IMR-90 (cell line): ENCODE measurements at regions not wholly inside any gene's neighbourhood (a gene's known extent, or its start where the extent isn't known, plus 50 kb on each side); places are given as distances from the start of the nearest gene placed in this dataset.

Experiments
- ATAC-seq: fragments of 200-7000 bp; cut with Tn5 transposase; 2 replicates; pipeline ENCODE4 v1.9.1; 2020; ENCODE audit warnings: low read depth, mild to moderate bottlenecking, moderate library complexity
- BruUV-seq: library from RNA; stranded (reverse); fragments of 400-500 nt; replicated peaks from 2 replicates; lab custom pipeline; 2021; lab: Mats Ljungman, UMichigan
- CTCF ChIA-PET: fragments of 300-600 bp; formaldehyde crosslinking; extraction: SDS; loops from one replicate; lab custom pipeline; 2021; ENCODE audit warnings: antibody characterized with exemption; lab: Yijun Ruan, JAX
- POLR2A ChIA-PET: fragments of 300-600 bp; sonication (Branson Sonifier 250); formaldehyde crosslinking; loops from one replicate; lab custom pipeline; 2022; ENCODE audit warnings: antibody characterized with exemption; ENCODE audit not compliant: unreplicated experiment; lab: Charles Lee
- DNase-seq: peaks from one replicate; pipeline ENCODE4 v3.0.0; 2013
- H2AFZ ChIP-seq: replicated peaks from 2 replicates; pipeline ENCODE3; 2013; ENCODE audit warnings: low read length, mild to moderate bottlenecking; ENCODE audit not compliant: poor library complexity
- H2AK5ac ChIP-seq: 2 replicates; pipeline ENCODE4 v1.6.1; 2013; ENCODE audit warnings: low read depth, low read length, inconsistent platforms
- H2AK9ac ChIP-seq: replicated peaks from 2 replicates; pipeline ENCODE3; 2013; ENCODE audit warnings: mild to moderate bottlenecking, low read depth, low read length, moderate library complexity; ENCODE audit not compliant: poor library complexity
- H2BK120ac ChIP-seq: 2 replicates; pipeline ENCODE4 v1.6.1; 2013; ENCODE audit warnings: low read depth, low read length, inconsistent platforms
- H2BK15ac ChIP-seq: 3 replicates; pipeline ENCODE4 v1.6.1; 2013; ENCODE audit warnings: low read depth, low read length, inconsistent platforms
- H2BK20ac ChIP-seq: 2 replicates; pipeline ENCODE4 v1.6.1; 2013; ENCODE audit warnings: low read depth, mild to moderate bottlenecking, inconsistent platforms, low read length, moderate library complexity
- H2BK5ac ChIP-seq: 2 replicates; pipeline ENCODE4 v1.6.1; 2013; ENCODE audit warnings: mild to moderate bottlenecking, low read depth, low read length, inconsistent platforms; ENCODE audit not compliant: poor library complexity, severe bottlenecking
- H3K14ac ChIP-seq: replicated peaks from 2 replicates; pipeline ENCODE4 v1.6.1; 2013; ENCODE audit warnings: low read depth, low read length, inconsistent platforms
- H3K18ac ChIP-seq: 2 replicates; pipeline ENCODE4 v1.6.1; 2013; ENCODE audit warnings: low read depth, low read length, control low read depth
- H3K23ac ChIP-seq: 2 replicates; pipeline ENCODE4 v1.6.1; 2013; ENCODE audit warnings: low read depth, low read length, inconsistent platforms
- H3K27ac ChIP-seq: 2 replicates; pipeline ENCODE4 v1.5.1; 2013; ENCODE audit warnings: mild to moderate bottlenecking, control low read depth, low read length; ENCODE audit not compliant: insufficient read depth
- H3K27me3 ChIP-seq: 2 replicates; pipeline ENCODE4 v1.6.1; 2013; ENCODE audit warnings: low read length; ENCODE audit not compliant: control insufficient read depth, insufficient read depth
- H3K36me3 ChIP-seq: 2 replicates; pipeline ENCODE4 v1.6.1; 2013; ENCODE audit warnings: low read length, mixed read lengths; ENCODE audit not compliant: control insufficient read depth, insufficient read depth
- H3K4ac ChIP-seq: 2 replicates; pipeline ENCODE4 v1.6.1; 2013; ENCODE audit warnings: low read depth, low read length, inconsistent platforms
- H3K4me1 ChIP-seq: 2 replicates; pipeline ENCODE4 v1.6.1; 2013; ENCODE audit warnings: low read length, mixed read lengths; ENCODE audit not compliant: control insufficient read depth, insufficient read depth
- H3K4me2 ChIP-seq: 2 replicates; pipeline ENCODE4 v1.6.1; 2013; ENCODE audit warnings: low read depth, mild to moderate bottlenecking, control low read depth, low read length, moderate library complexity
- H3K4me3 ChIP-seq: 2 replicates; pipeline ENCODE4 v1.5.1; 2013; ENCODE audit warnings: low read depth, mild to moderate bottlenecking, control low read depth, low read length, moderate library complexity; ENCODE audit not compliant: insufficient read depth
- H3K56ac ChIP-seq: 2 replicates; pipeline ENCODE4 v1.6.1; 2013; ENCODE audit warnings: low read length, inconsistent platforms; ENCODE audit not compliant: insufficient read depth; ENCODE audit errors: extremely low read depth
- H3K79me1 ChIP-seq, 2 experiments: 2 replicates each; pipeline ENCODE4 v1.6.1; 2013; ENCODE audit warnings: low read length in 2 of 2, inconsistent platforms in 1 of 2, low read depth in 1 of 2
- H3K9ac ChIP-seq: 2 replicates; pipeline ENCODE4 v1.6.1; 2013; ENCODE audit warnings: low read depth, low read length, control low read depth
- H3K9me1 ChIP-seq: 2 replicates; pipeline ENCODE4 v1.6.1; 2013; ENCODE audit warnings: low read length, inconsistent platforms; ENCODE audit not compliant: insufficient read depth
- H3K9me3 ChIP-seq: 2 replicates; pipeline ENCODE4 v1.6.1; 2013; ENCODE audit warnings: low read length; ENCODE audit not compliant: control insufficient read depth, insufficient read depth
- H4K20me1 ChIP-seq: 2 replicates; pipeline ENCODE4 v1.6.1; 2013; ENCODE audit warnings: low read length, inconsistent platforms; ENCODE audit not compliant: insufficient read depth
- H4K5ac ChIP-seq: 2 replicates; pipeline ENCODE4 v1.6.1; 2013; ENCODE audit warnings: mild to moderate bottlenecking, low read depth, low read length, control low read depth
- H4K8ac ChIP-seq, 2 experiments: 2 replicates each; pipeline ENCODE4 v1.6.1; 2013; ENCODE audit warnings: low read depth in 2 of 2, low read length in 2 of 2, control low read depth in 1 of 2, inconsistent platforms in 1 of 2
- H4K91ac ChIP-seq: 2 replicates; pipeline ENCODE4 v1.6.1; 2013; ENCODE audit warnings: low read depth, low read length, inconsistent platforms; ENCODE audit not compliant: insufficient read depth
- BHLHE40 ChIP-seq: fragments of 150-350 bp; IDR thresholded peaks from 2 replicates; pipeline ENCODE4 v1.6.1; 2016; ENCODE audit warnings: mild to moderate bottlenecking, low read depth, low read length
- CEBPB ChIP-seq: IDR thresholded peaks from 2 replicates; pipeline ENCODE4 v1.6.1; 2012; ENCODE audit warnings: low read depth, low read length, improper control_type of control experiment
- CHD1 ChIP-seq: IDR thresholded peaks from 2 replicates; pipeline ENCODE4 v1.6.1; 2012; ENCODE audit warnings: low read depth, low read length, improper control_type of control experiment
- CTCF ChIP-seq: conservative IDR thresholded peaks from 2 replicates; pipeline ENCODE4 v1.5.1; 2012; ENCODE audit warnings: mild to moderate bottlenecking, low read depth, low read length, improper control_type of control experiment
- ELK1 ChIP-seq: fragments of 150-350 bp; IDR thresholded peaks from 2 replicates; pipeline ENCODE4 v1.6.1; 2016; ENCODE audit warnings: low read depth, mild to moderate bottlenecking, low read length, moderate library complexity, borderline replicate concordance
- FOS ChIP-seq: fragments of 150-350 bp; IDR thresholded peaks from 2 replicates; pipeline ENCODE4 v1.6.1; 2016; ENCODE audit warnings: low read depth, low read length
- MAFK ChIP-seq: IDR thresholded peaks from 2 replicates; pipeline ENCODE4 v1.6.1; 2012; ENCODE audit warnings: low read depth, low read length, improper control_type of control experiment
- MAZ ChIP-seq: IDR thresholded peaks from 2 replicates; pipeline ENCODE4 v1.6.1; 2012; ENCODE audit warnings: low read depth, mild to moderate bottlenecking, low read length, improper control_type of control experiment, moderate library complexity, borderline replicate concordance
- MXI1 ChIP-seq: IDR thresholded peaks from 2 replicates; pipeline ENCODE4 v1.6.1; 2012; ENCODE audit warnings: low read depth, mild to moderate bottlenecking, low read length, moderate library complexity, borderline replicate concordance
- NFE2L2 ChIP-seq: fragments of 150-350 bp; IDR thresholded peaks from 2 replicates; pipeline ENCODE4 v1.6.1; 2016; ENCODE audit warnings: low read depth, mild to moderate bottlenecking, low read length
- RAD21 ChIP-seq: IDR thresholded peaks from 2 replicates; pipeline ENCODE4 v1.6.1; 2012; ENCODE audit warnings: low read length, improper control_type of control experiment
- RCOR1 ChIP-seq: IDR thresholded peaks from 2 replicates; pipeline ENCODE4 v1.6.1; 2012; ENCODE audit warnings: mild to moderate bottlenecking, low read length, improper control_type of control experiment; ENCODE audit not compliant: insufficient replicate concordance
- RFX5 ChIP-seq: IDR thresholded peaks from 2 replicates; pipeline ENCODE4 v1.8.0; 2012; ENCODE audit warnings: low read depth, mild to moderate bottlenecking, low read length, moderate library complexity
- SMC3 ChIP-seq: fragments of 150-350 bp; IDR thresholded peaks from 2 replicates; pipeline ENCODE4 v1.6.1; 2016; ENCODE audit warnings: low read depth, mild to moderate bottlenecking, antibody characterized with exemption, low read length, moderate library complexity
- USF2 ChIP-seq: fragments of 150-350 bp; IDR thresholded peaks from 2 replicates; pipeline ENCODE4 v1.6.1; 2017; ENCODE audit warnings: mild to moderate bottlenecking, antibody characterized with exemption, low read length, low read depth
- WGBS, 2 experiments: methylation state at CpG; one replicate each; pipeline versions ENCODE4 v1.1.5 to v1.1.7; 2013; ENCODE audit warnings: missing lambda C conversion rate in 2 of 2; ENCODE audit not compliant: insufficient read length in 1 of 2; ENCODE audit errors: extremely low coverage in 2 of 2; 5-methylcytosine and 5-hydroxymethylcytosine counted together
- dilution Hi-C: fragments of 300-500 bp; cut with HindIII; formaldehyde crosslinking; loops from one replicate; pipeline ENCODE4 v1.14.3; 2018; ENCODE audit warnings: low sequenced_read_pairs; ENCODE audit not compliant: unreplicated experiment
- in situ Hi-C: fragments of 300-500 bp; cut with MboI; formaldehyde crosslinking; loops from 3 replicates; pipeline ENCODE4 v1.14.3; 2019; ENCODE audit warnings: low sequenced_read_pairs, inconsistent platforms, mixed read lengths
- intact Hi-C: fragments of 100-400 bp; cut with micrococcal nuclease; formaldehyde crosslinking; loops from 2 replicates; pipeline ENCODE4 v1.10.0; 2022

- H3K4me2 ChIP-seq: no peak overlapping the region
- no peak overlapping the region for H3K14ac ChIP-seq
- H2BK15ac ChIP-seq: no peak overlapping the region
- H2BK120ac ChIP-seq: no peak overlapping the region
- WGBS, 2 experiments: no CpG with 5 or more reads among the region's 2 CpGs
- H3K27me3 ChIP-seq: no peaks in the 10 kb centered on the region
- no peak for ATAC-seq
- TF ChIP-seq NFE2L2 (no peak), CTCF (no peak), BHLHE40 (no peak), RAD21 (no peak), MXI1 (no peak), FOS (no peak), CEBPB (no peak), ELK1 (no peak), RFX5 (no peak), RCOR1 (no peak), CHD1 (no peak), MAFK (no peak), MAZ (no peak), USF2 (no peak), SMC3 (no peak)
- peaks cover 8% of the 10 kb centered on the region for H3K9me3 ChIP-seq
- no peak overlapping the region for H4K8ac ChIP-seq
- no peak overlapping the region for H3K56ac ChIP-seq
- no TSS peak for BruUV-seq
- no peak for DNase-seq
- intact Hi-C loops: no loop called here
- H3K9me1 ChIP-seq: no peaks in the 10 kb centered on the region
- H3K23ac ChIP-seq: no peak overlapping the region
- CTCF ChIA-PET: no interaction called here
- H4K20me1 ChIP-seq: no peaks in the 10 kb centered on the region
- H3K79me1 ChIP-seq: no peaks in the 10 kb centered on the region
- H2BK20ac ChIP-seq: no peak overlapping the region
- no peak overlapping the region for H3K9ac ChIP-seq
- no peak overlapping the region for H2AFZ ChIP-seq
- dilution Hi-C loops: no loop called here
- no peak overlapping the region for H2AK5ac ChIP-seq
- no peak overlapping the region for H3K18ac ChIP-seq
- H4K91ac ChIP-seq: no peak overlapping the region
- in situ Hi-C loops: no loop called here
- no peak overlapping the region for H3K4me3 ChIP-seq
- H3K27ac ChIP-seq: no peak overlapping the region
- no peak overlapping the region for H3K4ac ChIP-seq
- POLR2A ChIA-PET: no interaction called here
- no peaks in the 10 kb centered on the region for H3K4me1 ChIP-seq
- H2BK5ac ChIP-seq: no peak overlapping the region
- H3K36me3 ChIP-seq: no peaks in the 10 kb centered on the region
- no peak overlapping the region for H2AK9ac ChIP-seq
- no peak overlapping the region for H4K5ac ChIP-seq
These were observed 272.1 kb upstream of the SEL1L start for GRCh38 chr14:81805785-81806184.
